WTC11 (cell line): ENCODE measurements at regions not wholly inside any gene's neighbourhood (a gene's known extent, or its start where the extent isn't known, plus 50 kb on each side); places are given as distances from the start of the nearest gene placed in this dataset.

Experiments
- CTCF ChIP-seq: fragments of 200-600 bp; IDR thresholded peaks from 2 replicates; pipeline ENCODE4 v1.8.0; 2022; ENCODE audit warnings: antibody characterized with exemption
- GABPB1 ChIP-seq: sonication (generic); formaldehyde crosslinking; IDR thresholded peaks from 2 replicates; pipeline ENCODE4 v1.8.1; 2023; ENCODE audit warnings: mild to moderate bottlenecking, missing genetic modification reagents
- SP1 ChIP-seq: sonication (generic); formaldehyde crosslinking; conservative IDR thresholded peaks from 2 replicates; pipeline ENCODE4 v1.8.1; 2022; ENCODE audit warnings: missing genetic modification reagents
- USF2 ChIP-seq: sonication (generic); formaldehyde crosslinking; IDR thresholded peaks from 2 replicates; pipeline ENCODE4 v1.8.1; 2023; ENCODE audit warnings: mild to moderate bottlenecking, missing genetic modification reagents, moderate library complexity
- ZNF232 ChIP-seq: sonication (generic); formaldehyde crosslinking; IDR thresholded peaks from 2 replicates; pipeline ENCODE4 v1.8.0; 2022; ENCODE audit warnings: mild to moderate bottlenecking, missing genetic modification reagents
- ZNF416 ChIP-seq: fragments of 250-450 bp; sonication (Bioruptor Pico); IDR thresholded peaks from 2 replicates; pipeline ENCODE4 v1.9.0; 2021; ENCODE audit warnings: mild to moderate bottlenecking, inconsistent platforms
- TF ChIP-seq, protein P1 (sequence below): sonication (generic); formaldehyde crosslinking; IDR thresholded peaks from 2 replicates; pipeline ENCODE4 v1.8.0; 2022; ENCODE audit warnings: mild to moderate bottlenecking, missing genetic modification reagents
- TF ChIP-seq, protein P2 (sequence below): sonication (generic); formaldehyde crosslinking; IDR thresholded peaks from 2 replicates; pipeline ENCODE4 v1.8.1; 2022; ENCODE audit warnings: low read depth, mild to moderate bottlenecking, moderate library complexity, missing genetic modification reagents, borderline replicate concordance

- TF ChIP-seq CTCF, result no peak
- TF ChIP-seq USF2 (CRISPR knock-in tag), result no peak
- TF ChIP-seq SP1, result no peak
- TF ChIP-seq, protein P1, sequence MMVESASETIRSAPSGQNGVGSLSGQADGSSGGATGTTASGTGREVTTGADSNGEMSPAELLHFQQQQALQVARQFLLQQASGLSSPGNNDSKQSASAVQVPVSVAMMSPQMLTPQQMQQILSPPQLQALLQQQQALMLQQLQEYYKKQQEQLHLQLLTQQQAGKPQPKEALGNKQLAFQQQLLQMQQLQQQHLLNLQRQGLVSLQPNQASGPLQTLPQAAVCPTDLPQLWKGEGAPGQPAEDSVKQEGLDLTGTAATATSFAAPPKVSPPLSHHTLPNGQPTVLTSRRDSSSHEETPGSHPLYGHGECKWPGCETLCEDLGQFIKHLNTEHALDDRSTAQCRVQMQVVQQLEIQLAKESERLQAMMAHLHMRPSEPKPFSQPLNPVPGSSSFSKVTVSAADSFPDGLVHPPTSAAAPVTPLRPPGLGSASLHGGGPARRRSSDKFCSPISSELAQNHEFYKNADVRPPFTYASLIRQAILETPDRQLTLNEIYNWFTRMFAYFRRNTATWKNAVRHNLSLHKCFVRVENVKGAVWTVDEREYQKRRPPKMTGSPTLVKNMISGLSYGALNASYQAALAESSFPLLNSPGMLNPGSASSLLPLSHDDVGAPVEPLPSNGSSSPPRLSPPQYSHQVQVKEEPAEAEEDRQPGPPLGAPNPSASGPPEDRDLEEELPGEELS, result no peak
- TF ChIP-seq, protein P2, sequence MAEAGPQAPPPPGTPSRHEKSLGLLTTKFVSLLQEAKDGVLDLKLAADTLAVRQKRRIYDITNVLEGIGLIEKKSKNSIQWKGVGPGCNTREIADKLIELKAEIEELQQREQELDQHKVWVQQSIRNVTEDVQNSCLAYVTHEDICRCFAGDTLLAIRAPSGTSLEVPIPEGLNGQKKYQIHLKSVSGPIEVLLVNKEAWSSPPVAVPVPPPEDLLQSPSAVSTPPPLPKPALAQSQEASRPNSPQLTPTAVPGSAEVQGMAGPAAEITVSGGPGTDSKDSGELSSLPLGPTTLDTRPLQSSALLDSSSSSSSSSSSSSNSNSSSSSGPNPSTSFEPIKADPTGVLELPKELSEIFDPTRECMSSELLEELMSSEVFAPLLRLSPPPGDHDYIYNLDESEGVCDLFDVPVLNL (CRISPR knock-in tag), result no peak
- no peak for TF ChIP-seq GABPB1
- TF ChIP-seq ZNF232, result no peak
- TF ChIP-seq ZNF416, result no peak
These were observed 76.8 kb upstream of the POM121L12 start for GRCh38 chr7:52958621-52959140.
